HUES6 (cell line): ENCODE measurements at regions not wholly inside any gene's neighbourhood (a gene's known extent, or its start where the extent isn't known, plus 50 kb on each side); places are given as distances from the start of the nearest gene placed in this dataset.

Experiments used
- H3K27ac ChIP-seq: 2 replicates; pipeline ENCODE4 v1.7.0; 2013; ENCODE audit warnings: low read depth, mild to moderate bottlenecking, low read length, inconsistent platforms
- H3K27me3 ChIP-seq: 2 replicates; pipeline ENCODE4 v1.6.1; 2013; ENCODE audit warnings: low read length; ENCODE audit not compliant: control insufficient read depth, insufficient read depth
- H3K36me3 ChIP-seq: 2 replicates; pipeline ENCODE4 v1.6.1; 2013; ENCODE audit warnings: low read length; ENCODE audit not compliant: control insufficient read depth, insufficient read depth
- H3K4me1 ChIP-seq: 2 replicates; pipeline ENCODE4 v1.6.1; 2013; ENCODE audit warnings: low read length; ENCODE audit not compliant: control insufficient read depth, insufficient read depth
- H3K4me3 ChIP-seq: 2 replicates; pipeline ENCODE4 v1.5.1; 2013; ENCODE audit warnings: low read depth, low read length
- H3K9ac ChIP-seq: one replicate; pipeline ENCODE4 v1.6.1; 2013; ENCODE audit warnings: mild to moderate bottlenecking, low read length
- H3K9me3 ChIP-seq: 2 replicates; pipeline ENCODE4 v1.6.1; 2013; ENCODE audit warnings: low read depth, low read length; ENCODE audit not compliant: control insufficient read depth, insufficient read depth

GRCh38 chr7:67716729-67717128, 720.1 kb downstream of the TYW1 start:
- H3K36me3 ChIP-seq, result no peaks in the 10 kb centered on the region
- no peak overlapping the region for H3K4me3 ChIP-seq
- H3K27ac ChIP-seq, result no peak overlapping the region
- no peaks in the 10 kb centered on the region; the same call in 1 of the 2 replicates for H3K4me1 ChIP-seq
- no peaks in the 10 kb centered on the region for H3K27me3 ChIP-seq
- H3K9me3 ChIP-seq, result no peaks in the 10 kb centered on the region
- H3K9ac ChIP-seq, result no peak overlapping the region

GRCh38 chr7:67723591-67723990, 727.0 kb downstream of the TYW1 start:
- no peak overlapping the region for H3K27ac ChIP-seq
- no peaks in the 10 kb centered on the region for H3K36me3 ChIP-seq
- H3K27me3 ChIP-seq, result no peaks in the 10 kb centered on the region

DNA sequence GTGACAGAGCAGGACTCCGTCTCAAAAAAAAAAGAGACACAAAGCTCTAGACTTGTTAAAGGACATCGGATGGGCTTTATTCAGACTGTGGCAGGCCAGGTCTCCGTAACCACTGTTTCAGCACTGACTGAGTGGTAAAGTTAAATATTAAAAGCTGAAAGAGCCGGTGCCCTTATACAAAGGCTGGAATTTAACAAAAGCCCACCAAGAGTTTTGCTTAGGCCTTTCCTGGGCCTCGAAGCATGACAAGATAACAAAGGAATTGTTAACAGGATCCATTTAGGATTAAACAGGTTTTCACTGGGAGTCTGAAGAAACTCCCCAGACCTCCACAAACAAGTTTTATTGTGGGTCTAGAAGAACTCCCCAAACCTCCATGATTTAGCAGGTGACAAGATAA, 727.8 kb downstream of the TYW1 start:
- H3K9me3 ChIP-seq, result no peaks in the 10 kb centered on the region
- no peak overlapping the region for H3K27ac ChIP-seq
- no peak overlapping the region for H3K9ac ChIP-seq
- H3K4me3 ChIP-seq, result no peak overlapping the region
- H3K27me3 ChIP-seq, result no peaks in the 10 kb centered on the region
- H3K36me3 ChIP-seq, result no peaks in the 10 kb centered on the region
- peaks cover 8% of the 10 kb centered on the region for H3K4me1 ChIP-seq

More at GRCh38 chr7:67723591-67723990, 727.0 kb downstream of the TYW1 start:
- H3K4me1 ChIP-seq, result peaks cover 8% of the 10 kb centered on the region
- no peak overlapping the region for H3K4me3 ChIP-seq
- H3K9ac ChIP-seq, result no peak overlapping the region
- no peaks in the 10 kb centered on the region for H3K9me3 ChIP-seq

DNA sequence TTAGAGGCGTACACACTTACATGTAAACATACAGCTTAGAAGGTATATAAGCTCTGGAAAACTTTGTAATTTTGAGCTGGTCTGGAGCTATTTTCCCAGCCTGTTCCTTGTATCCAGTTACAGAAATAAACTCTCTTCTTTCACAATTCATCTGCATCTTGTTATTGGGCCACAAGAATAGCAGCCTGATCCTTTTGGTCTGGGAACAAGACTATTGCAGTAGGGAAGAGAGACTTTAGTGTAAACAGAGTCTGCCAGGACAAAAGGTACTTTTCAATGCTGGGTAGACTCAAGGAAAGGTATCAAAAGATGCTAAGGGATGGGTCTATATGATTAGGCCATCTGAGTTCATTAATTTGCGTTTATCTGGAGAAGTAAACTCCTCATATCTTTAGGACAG, 728.3 kb downstream of the TYW1 start:
- H3K9me3 ChIP-seq, result no peaks in the 10 kb centered on the region
- H3K36me3 ChIP-seq, result no peaks in the 10 kb centered on the region
- H3K27ac ChIP-seq, result no peak overlapping the region
- no peaks in the 10 kb centered on the region for H3K27me3 ChIP-seq
- H3K4me1 ChIP-seq, result peaks cover 11% of the 10 kb centered on the region
- no peak overlapping the region for H3K4me3 ChIP-seq
- H3K9ac ChIP-seq, result no peak overlapping the region

- Histone ChIP-seq H3K4me1 (peaks cover 11% of the 10 kb centered on the region), H3K9ac (no peak overlapping the region), H3K27ac (no peak overlapping the region), H3K36me3 (no peaks in the 10 kb centered on the region), H3K4me3 (no peak overlapping the region), H3K9me3 (no peaks in the 10 kb centered on the region), H3K27me3 (no peaks in the 10 kb centered on the region)
Measured at GRCh38 chr7:67725423-67725822, 728.8 kb downstream of the TYW1 start.

GRCh38 chr7:67729771-67730170, 733.1 kb downstream of the TYW1 start:
- H3K9ac ChIP-seq, result no peak overlapping the region
- H3K36me3 ChIP-seq, result no peaks in the 10 kb centered on the region
- H3K4me1 ChIP-seq, result peaks cover 8% of the 10 kb centered on the region
- no peaks in the 10 kb centered on the region for H3K27me3 ChIP-seq
- H3K9me3 ChIP-seq, result no peaks in the 10 kb centered on the region
- H3K4me3 ChIP-seq, result no peak overlapping the region
- no peak overlapping the region for H3K27ac ChIP-seq

- no peak overlapping the region for H3K27ac ChIP-seq
- no peak overlapping the region for H3K9ac ChIP-seq
- H3K36me3 ChIP-seq, result no peaks in the 10 kb centered on the region
- no peak overlapping the region for H3K4me3 ChIP-seq
- no peaks in the 10 kb centered on the region for H3K27me3 ChIP-seq
- H3K9me3 ChIP-seq, result no peaks in the 10 kb centered on the region
- peaks cover 2% of the 10 kb centered on the region; the same call in 1 of the 2 replicates for H3K4me1 ChIP-seq
Measured at GRCh38 chr7:67731704-67732103, 735.1 kb downstream of the TYW1 start.

- Histone ChIP-seq H3K4me3 (no peak overlapping the region), H3K36me3 (no peaks in the 10 kb centered on the region), H3K27ac (no peak overlapping the region), H3K9me3 (no peaks in the 10 kb centered on the region), H3K4me1 (peaks cover 2% of the 10 kb centered on the region; the same call in 1 of the 2 replicates), H3K9ac (no peak overlapping the region), H3K27me3 (no peaks in the 10 kb centered on the region)
Measured at GRCh38 chr7:67732898-67733297, 736.3 kb downstream of the TYW1 start.

- Histone ChIP-seq H3K4me3 (no peak overlapping the region), H3K4me1 (no peaks in the 10 kb centered on the region), H3K27me3 (no peaks in the 10 kb centered on the region; the same call in 1 of the 2 replicates), H3K9ac (no peak overlapping the region), H3K36me3 (no peaks in the 10 kb centered on the region), H3K9me3 (peaks cover 6% of the 10 kb centered on the region), H3K27ac (no peak overlapping the region)
Measured at GRCh38 chr7:67738145-67738544, 741.5 kb downstream of the TYW1 start.

GRCh38 chr7:67738958-67739357, 742.3 kb downstream of the TYW1 start:
- no peaks in the 10 kb centered on the region; the same call in 1 of the 2 replicates for H3K27me3 ChIP-seq
- no peak overlapping the region for H3K4me3 ChIP-seq
- H3K9me3 ChIP-seq, result peaks cover 6% of the 10 kb centered on the region
- no peak overlapping the region for H3K9ac ChIP-seq
- H3K4me1 ChIP-seq, result no peaks in the 10 kb centered on the region
- H3K36me3 ChIP-seq, result no peaks in the 10 kb centered on the region
- H3K27ac ChIP-seq, result no peak overlapping the region

DNA sequence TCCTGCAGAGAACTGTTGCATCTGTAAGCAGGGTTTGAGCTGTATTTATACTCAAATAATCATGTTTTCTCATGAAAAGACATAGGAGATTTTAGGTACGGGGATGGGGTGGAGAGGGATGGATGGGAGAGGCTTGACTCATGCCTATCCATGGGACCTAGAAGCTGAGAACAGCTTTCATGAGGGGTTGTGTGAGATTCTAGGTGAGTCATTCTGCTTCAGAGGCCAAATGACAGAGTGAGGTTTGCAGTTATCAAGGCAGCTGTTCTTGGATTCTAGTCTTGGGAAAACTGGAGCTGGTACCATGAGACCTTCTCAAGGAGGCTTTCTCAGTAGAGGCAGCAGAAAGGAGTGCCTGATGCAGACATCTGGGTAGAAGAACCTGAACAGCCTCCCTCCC, 746.9 kb downstream of the TYW1 start:
- Histone ChIP-seq H3K27ac (no peak overlapping the region), H3K4me1 (no peaks in the 10 kb centered on the region), H3K27me3 (no peaks in the 10 kb centered on the region; the same call in 1 of the 2 replicates), H3K9me3 (peaks cover 6% of the 10 kb centered on the region), H3K9ac (no peak overlapping the region), H3K4me3 (no peak overlapping the region), H3K36me3 (no peaks in the 10 kb centered on the region)

GRCh38 chr7:67752227-67752626, 755.6 kb downstream of the TYW1 start:
- Histone ChIP-seq H3K4me3 (no peak overlapping the region), H3K9ac (no peak overlapping the region), H3K36me3 (no peaks in the 10 kb centered on the region), H3K9me3 (peaks cover 24% of the 10 kb centered on the region), H3K27me3 (no peaks in the 10 kb centered on the region), H3K27ac (no peak overlapping the region), H3K4me1 (no peaks in the 10 kb centered on the region)
